Erythroblast (primary cell): ENCODE measurements at regions not wholly inside any gene's neighbourhood (a gene's known extent, or its start where the extent isn't known, plus 50 kb on each side); places are given as distances from the start of the nearest gene placed in this dataset.

Experiments used
- GATA1 ChIP-seq: IDR thresholded peaks from 2 replicates; pipeline ENCODE4 v1.6.1; 2011; ENCODE audit warnings: low read depth, mild to moderate bottlenecking, control low read depth, low read length, moderate library complexity
- POLR2A ChIP-seq: IDR thresholded peaks from 2 replicates; pipeline ENCODE4 v1.6.1; 2011; ENCODE audit warnings: mild to moderate bottlenecking, low read length

DNA sequence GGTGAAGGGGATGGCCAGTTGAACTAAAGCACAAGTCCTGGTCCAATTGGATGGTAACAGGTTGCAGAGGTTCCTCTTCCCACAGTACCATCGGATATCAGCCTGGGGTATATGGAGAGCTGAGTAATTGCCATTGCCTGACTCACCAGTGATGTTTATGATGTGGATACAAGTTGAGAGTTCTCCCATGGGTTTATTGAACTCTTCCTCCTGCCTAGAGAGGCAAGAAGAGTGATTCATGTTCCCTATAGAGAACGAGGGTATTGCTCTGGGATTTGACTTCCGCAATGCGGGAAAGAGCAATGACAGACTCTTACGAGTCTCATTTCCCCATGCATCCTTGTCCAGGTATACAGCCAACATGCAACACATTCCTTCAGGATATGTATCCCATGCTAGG is 111.3 kb upstream of the PCDH9 start:
- TF ChIP-seq POLR2A (no peak), GATA1 (no peak)
